GM19467 (cell line): ENCODE measurements at regions not wholly inside any gene's neighbourhood (a gene's known extent, or its start where the extent isn't known, plus 50 kb on each side); places are given as distances from the start of the nearest gene placed in this dataset.

ENCODE experiments used
- ATAC-seq: cut with Tn5 transposase; IDR thresholded peaks from one replicate; pipeline ENCODE4 v1.9.1; 2021; ENCODE audit warnings: mild to moderate bottlenecking, moderate library complexity; ENCODE audit not compliant: unreplicated experiment

DNA sequence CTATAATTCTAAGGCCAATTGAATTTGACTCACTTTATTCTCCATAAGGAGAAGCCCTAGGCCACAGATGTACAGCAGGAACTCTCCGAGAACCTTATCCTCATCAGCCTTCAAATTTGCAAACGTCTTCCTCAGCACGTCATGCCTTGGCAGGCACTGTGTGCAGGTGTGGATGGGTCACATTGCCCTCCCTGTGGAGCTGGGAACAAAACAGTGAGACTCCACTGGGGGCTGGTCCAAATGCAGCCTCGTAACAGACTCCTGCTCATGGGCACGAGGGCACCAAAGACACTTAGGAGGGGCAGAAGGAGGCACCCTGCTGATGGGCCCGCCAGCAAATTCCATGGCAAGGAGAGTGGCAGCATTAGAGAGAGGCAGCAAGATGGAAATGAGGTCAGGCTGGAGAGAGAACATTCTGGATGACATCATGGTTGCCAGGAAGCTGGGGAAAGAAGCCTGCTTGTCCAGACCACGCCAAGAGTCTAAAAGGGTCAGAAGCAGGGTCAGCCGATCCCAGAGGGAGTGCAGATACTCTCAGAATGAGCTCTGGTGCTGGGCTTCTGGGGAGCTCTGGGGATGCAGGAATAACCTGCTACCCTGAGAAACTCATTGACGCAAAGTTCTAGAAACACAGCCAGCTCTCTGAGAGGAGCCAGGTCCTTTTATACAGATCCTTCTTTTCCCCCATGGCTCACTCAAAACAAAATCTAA, 242.2 kb downstream of the B3GLCT start:
- no peak for ATAC-seq

DNA sequence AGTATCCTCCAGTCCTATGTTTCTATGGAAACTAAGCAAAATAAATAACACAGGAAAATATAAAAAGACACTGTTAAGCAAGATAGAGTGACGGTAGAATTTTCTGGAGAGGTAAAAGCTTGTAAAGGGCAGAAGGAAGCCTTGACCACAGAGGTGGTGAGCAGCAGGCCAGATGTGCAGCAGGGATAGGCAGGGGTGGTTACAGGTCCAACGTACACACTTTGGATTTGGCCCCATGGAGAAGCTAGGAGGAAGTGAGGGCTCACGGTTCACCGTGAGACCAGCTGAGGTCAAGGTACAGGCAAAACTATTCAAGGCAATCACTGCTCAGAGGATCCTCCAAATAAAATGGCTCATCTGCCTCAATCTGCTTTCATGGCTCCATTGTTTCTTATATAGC, 242.8 kb downstream of the B3GLCT start:
- no peak for ATAC-seq

DNA sequence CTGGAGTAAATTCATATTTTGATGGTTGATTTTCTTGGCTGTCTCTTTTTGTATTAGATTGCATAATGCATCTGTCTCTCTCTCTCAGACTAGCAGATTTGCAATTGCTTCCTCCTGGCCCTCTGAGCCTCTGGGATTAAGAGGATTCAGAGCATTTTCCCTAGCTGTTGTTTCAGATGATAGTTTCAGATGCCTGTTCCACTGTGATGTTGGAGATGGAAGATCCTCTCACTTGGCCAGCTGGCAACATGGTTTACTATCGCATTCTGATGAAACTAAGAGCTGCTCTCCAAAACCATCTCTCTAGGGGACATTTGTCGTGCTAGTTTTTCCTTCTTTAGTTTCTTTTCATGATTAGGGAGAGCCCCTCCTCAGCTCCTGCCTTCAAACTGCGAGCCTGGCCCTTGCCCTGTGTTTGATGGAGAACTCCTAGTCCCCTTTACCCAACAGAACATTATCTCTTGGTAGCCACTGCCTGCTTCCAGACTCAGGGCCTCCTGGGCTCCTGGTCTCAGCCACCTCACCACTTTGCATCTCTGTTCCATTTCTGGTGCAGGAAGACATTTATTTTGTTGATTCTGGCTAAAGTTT, 244.6 kb downstream of the B3GLCT start:
- ATAC-seq, result no peak

DNA sequence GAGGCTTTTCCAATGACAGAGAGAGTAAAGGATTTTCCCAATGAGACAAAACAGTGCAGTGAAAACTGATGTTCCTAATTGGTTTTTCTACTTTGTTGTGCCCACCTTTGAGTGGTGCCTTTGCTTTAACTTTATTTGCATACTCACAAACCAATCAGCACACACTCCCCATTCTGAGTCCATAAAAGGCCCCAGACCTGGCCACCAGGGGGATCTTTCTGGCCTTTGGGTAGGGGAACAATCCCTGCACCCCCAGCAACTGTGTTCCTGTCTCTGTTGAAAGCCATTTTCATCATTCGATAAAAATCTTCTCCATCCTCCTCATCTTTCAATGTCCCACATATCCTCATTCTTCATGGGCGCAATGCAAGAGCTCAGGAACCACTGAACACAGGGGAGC, 252.8 kb downstream of the B3GLCT start:
- no peak for ATAC-seq

DNA sequence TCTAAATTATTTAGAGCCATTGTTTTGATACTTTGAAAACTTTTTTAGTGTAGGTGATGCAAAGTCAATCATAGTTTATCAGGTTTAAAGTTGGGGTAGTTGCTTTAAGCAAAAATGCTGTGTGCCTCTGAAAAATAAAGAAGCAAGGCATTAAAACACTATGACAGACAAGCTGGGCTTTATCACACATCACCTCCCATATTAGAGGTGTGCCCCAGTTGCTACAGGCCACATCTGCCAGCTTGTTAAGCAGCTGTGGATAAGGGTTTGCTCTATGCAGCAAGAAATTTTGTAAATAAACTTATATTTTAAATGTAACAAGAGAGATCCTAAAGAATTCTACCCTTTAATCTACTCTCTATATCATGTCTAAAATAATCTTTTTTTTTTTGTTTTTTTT, 255.8 kb downstream of the B3GLCT start:
- ATAC-seq, result no peak

DNA sequence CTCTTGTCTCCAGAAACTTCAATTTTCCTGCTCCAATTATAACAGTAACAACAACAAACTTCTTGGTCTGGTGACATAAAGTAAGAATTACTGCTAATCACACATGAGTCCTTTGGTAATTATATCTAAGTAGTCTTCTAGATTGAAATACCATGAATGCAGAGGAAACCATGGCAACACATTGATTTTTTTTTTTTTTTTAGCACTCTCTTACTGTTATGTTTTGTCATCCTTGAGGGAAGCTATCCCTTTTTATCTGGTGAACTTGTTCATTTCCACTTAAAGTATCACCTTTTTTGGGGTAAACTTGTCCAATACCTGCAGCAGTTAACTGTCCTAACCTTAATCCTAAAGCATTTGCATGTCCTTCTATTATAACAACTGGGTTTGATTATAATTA, 256.3 kb downstream of the B3GLCT start:
- no peak for ATAC-seq

DNA sequence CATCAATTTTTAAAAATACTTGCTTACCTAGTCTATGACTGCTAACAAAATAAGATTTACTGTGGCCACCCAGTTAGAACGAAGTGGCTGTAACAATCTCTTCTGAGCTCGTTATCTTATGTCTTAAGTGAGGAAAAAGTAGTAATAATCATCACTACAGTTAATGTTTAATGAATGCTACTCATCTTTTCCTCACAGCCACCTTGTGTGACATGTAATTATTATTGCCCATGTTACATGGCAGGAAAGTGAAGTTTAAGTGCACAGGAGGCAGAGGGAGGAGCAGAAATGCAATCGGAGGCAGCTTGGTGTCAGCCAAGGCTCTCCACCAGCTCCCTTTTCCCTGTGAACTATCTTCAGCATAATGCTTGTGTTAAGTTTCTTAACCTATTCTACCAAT, 260.3 kb downstream of the B3GLCT start:
- ATAC-seq, result no peak

DNA sequence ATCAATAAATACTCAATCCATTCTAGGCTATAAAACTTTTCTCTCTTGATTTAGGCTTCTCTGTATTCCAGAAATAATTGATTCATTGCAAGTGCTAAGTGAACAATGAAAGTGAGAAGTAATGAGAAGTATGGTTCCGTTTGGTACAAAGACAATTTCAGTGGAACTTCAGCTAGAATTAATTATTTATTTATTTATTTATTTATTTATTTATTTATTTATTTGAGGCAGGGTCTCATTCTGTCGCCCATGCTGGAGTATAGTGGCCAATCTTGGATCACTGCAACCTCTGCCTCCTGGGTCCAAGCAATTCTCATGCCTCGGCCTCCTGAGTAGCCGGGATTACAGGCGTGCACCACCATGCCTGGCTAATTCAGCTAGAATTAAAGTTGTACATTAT, 262.1 kb downstream of the B3GLCT start:
- no peak for ATAC-seq

DNA sequence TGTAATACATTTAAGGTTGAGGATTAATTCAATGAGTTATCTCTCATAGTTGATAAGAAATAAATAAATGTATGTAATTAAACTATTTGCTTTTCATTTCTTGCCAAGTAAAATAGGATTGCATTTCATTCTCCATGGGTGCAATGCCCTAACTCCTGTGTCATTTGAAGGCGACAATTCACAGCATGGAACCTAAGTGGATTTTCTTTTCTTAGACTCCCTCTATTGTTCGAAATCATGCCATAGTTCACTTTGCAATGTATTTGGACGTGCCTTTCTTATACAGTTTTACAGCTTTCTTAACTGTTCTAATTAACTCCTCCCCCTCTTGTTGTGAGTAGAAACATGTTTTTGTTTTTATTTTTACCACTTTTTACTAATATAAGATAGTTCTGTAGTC, 263.0 kb downstream of the B3GLCT start:
- ATAC-seq, result no peak

DNA sequence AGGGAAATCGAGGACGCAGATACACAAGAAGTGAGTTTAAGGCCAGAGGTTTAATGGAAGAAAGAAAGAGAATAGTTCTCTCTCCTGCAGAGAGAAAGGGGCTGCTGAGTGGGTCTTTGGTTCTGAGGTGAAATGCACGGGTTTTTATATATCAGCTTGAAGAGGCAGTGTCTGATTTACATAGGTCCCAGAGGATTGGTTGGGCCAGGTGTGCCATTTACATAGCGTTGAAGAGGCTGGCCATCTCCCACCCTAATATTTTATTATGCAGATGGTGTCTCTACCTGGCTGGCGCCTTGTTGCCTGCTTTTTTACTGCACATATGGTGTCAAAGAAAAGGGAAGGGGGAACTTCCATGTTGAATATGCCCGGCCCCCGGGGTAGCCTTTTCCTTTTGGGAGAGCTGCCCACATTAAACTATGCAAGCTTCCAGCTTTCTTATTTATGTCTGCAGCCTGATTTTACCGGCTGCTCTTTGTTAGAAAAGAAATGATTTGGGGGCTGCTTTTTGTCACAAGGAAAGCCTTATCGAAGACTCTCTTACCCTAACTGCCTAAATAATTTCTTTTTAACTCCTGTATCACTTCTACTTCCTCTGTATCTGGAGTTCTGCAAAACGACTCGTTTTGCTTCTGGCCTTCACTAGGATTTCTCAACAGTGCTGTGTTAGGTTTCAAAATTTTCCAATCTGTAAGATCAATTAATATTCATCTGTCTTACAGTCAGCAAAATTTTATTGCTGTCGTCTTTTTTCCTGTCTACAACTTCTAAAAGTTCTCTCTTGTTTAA, 268.5 kb downstream of the B3GLCT start:
- ATAC-seq, result no peak

DNA sequence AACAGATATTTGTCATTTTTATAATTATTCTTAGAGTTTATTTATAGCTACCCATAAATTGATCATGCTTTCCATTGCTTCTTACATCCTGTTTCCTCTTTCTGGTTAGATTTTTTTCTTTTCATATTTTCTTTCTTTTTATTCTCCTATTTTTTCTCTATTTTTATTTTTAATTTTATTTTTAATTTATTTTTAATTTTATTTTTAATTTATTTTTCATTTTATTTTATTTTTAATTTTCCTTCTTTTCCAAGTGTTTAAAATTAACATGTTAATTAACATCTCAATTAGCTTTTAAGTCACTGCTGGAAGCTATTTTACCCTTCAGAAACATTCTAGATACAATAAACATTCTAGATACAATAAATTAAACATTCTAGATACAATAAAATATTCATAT, 269.6 kb downstream of the B3GLCT start:
- no peak for ATAC-seq

DNA sequence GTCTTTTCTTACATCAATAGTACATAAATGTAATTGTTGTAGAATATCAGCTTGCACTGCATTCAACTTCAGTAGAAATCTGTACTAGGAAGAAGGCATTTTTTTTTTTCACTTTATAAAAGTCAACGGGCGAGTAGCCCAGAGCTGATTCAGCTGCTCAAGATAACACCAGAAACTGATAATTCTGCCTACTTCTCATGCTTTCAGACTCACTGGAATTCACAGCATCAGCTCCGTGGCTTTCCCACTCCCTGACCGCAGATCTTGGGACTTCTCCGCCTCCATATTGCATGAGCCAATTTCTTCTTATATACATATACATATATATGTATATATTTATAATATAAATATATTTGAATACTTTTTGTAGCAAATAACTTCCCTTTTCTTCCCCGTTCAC, 263.1 kb upstream of the RXFP2 start:
- ATAC-seq, result no peak

DNA sequence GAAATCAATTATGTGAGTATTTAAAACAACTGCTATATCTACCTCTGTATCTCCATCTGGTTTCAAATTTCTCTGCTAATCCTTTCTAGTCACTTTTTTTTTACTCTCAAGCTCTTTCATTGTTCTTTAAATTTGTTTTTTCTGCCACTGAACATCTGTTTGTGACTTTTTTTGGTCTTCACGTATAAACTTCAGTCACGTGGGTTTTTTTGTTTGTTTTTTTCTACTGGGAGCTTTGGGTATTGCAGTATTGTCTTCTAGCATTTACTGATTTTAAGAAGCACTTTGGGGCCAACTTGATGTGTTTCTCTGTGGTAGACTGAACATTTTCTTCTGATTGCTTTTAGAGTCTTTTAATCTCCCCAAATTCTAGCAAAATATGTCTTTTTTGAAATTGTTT, 262.6 kb upstream of the RXFP2 start:
- ATAC-seq, result no peak

DNA sequence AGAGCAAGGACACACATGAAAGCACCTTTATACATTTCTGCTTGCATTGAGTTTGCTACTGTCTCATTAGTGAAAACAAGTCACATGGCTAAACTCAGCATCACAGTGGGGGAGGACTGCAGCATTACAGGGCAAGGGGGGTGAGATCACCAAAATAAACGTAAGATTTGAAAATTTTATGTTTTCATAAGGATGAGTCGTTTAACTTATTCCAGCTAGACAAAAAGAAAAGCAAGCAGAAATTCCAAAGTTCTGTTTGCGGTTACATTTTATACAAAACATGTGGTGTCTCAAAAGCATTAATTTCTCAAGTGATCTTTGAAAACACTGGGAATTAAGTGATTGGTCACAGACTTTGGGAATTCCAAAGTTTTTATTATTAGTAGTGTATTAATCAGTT, 261.4 kb upstream of the RXFP2 start:
- no peak for ATAC-seq

DNA sequence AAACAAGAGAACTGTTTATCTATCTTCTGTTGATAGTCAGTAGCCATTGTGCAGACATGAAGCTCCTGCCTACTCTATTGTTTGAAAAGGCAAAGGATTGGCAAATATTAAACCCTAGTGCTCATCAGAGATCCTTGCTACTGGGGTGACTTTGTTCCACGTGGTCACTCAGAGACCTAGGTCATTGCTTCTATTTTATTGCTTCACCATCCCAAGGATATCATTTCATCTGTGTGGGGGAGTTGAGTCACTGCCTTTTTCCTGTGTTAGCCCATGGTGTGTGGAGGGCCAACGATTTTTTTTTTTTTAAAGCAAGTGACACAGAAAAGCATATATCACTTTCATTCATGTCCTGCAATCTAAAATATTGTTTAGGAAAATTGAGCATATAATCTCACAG, 254.1 kb upstream of the RXFP2 start:
- ATAC-seq, result no peak

DNA sequence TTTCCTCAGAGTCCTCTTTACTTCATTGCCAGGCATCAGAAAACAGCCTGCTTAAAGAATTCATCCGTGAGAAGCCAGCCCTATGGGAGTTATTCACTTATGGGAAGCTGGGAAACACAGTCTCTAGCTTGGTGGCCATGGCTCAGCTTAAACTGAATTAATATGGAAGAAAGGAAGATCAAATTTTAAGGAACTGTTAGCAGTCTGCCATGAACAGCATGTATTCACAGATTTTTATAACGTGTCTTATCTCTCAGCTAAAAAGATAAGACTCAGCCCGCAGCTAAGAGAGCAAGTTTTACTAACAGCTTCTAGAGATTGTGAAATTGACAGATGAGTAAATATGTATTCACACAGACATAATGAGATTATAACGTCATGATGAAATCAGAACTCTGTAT, 253.7 kb upstream of the RXFP2 start:
- no peak for ATAC-seq

DNA sequence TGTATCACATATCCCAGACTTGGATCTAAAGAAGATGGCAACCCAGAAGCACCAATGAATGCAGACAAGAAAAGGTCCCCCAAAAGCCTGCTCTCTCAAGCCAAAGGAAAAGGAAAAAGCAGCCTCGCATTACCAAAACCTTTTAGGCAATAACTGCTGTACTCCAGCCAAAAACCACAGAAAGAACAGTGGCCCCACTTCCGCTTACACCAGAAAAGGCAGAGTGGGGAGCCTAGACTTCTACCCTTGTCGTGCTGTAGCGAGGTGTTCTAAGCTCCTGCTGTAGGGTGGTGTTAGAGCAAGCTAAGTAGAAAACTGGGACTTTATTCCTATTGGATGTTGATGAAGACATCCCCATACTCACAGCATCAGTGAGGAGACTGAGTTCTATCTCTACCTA, 244.0 kb upstream of the RXFP2 start:
- no peak for ATAC-seq

DNA sequence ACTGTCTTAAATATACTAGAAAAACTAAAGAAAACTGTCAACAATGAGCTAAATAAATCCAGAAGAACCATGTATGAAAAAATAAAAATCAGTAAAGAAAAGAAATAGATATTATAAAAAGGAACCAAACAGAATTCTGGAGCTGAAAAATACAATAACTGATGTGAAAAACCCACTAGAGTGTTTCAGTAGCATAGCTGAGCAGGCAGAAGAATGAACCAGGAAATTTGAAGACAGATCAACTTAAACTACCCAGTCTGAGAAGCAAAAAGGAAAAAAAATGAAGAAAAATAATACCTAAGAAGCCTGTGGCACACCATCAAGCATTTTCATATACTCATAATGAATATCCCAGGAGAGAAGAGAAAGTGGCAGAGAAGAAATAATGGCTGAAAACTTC, 240.1 kb upstream of the RXFP2 start:
- no peak for ATAC-seq

DNA sequence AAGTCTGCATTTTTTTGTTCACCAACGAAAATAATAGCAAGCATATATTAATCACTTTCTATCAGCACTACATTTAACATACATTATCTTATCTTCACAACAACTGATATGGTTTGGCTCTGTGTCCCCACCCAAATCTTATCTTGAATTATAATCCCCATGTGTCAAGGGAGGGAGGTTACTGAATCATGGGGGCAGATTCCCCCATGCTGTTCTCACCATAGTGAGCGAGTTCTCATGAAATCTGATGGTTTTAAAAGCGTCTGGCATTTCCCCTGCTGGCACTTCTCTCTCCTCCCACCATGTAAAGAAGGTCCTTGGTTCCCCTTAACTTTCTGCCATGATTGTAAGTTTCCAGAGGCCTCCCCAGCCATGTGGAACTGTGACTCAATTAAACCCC, 235.7 kb upstream of the RXFP2 start:
- ATAC-seq, result no peak

DNA sequence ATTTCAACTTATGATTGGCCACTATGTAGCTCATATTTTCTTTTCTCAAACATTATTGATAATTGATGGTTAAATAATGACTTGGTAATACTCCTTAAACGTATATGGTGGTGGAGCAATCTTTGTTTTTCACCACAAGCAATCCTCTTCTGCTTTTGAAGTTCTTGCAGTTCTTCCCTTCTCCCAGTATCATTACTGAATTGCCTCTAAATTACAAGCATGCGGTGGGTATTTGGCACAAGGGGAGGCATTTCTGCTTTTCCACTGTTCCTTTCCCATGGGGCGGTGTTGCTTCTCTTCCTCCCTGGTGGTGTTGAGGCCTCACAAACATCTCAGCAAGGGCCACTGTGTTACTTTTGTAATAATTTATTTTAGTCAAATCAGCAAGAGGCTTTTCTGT, 234.4 kb upstream of the RXFP2 start:
- ATAC-seq, result no peak

DNA sequence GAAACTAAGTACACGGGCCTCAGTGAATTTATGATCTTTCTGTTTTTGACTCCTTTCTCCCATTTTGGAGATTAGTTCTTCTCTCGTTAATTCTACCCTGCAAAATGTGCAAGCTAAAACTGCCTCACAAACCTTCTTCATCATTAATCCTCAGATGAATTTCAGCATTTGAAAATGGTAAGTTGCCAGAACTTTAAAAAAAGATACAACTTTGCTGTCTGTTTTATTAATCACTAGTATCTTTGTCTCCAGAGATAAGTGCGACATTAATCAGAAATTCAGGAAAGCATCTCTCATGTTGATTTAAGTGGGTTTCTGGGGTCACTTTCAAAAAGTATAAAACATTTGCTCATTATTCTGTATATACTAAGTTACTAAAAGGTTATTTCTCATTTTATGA, 227.0 kb upstream of the RXFP2 start:
- no peak for ATAC-seq

DNA sequence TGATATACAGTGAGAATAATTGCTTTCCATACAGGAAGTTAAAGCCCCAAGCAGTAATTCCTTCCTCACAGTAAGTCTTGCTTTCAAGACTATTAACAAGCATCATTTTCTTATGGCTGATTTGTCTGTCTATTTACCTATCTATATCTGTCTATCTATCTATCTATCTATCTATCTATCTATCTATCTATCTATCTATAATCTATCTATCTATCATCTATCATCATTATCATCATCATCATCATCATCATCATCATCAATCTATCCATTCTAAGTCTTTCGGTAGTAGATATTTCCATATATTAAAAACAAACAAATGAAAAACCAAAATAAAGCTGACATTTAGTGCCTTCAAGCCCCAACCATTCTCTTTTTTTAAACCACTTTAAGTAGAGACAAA, 224.4 kb upstream of the RXFP2 start:
- ATAC-seq, result no peak
